ENCODE measurements at regions not wholly inside any gene's neighbourhood (a gene's known extent, or its start where the extent isn't known, plus 50 kb on each side); places are given as distances from the start of the nearest gene placed in this dataset.

GRCh38 chr2:56874717-56875116, 690.9 kb downstream of the CCDC85A start:
- TF ChIP-seq CREB5 (CRISPR knock-in tag; IDR thresholded peaks at IDR 0.05; ENCODE audit: low read depth) (no peak), SNAI2 (CRISPR knock-in tag; IDR thresholded peaks at IDR 0.05) (no peak), GLIS3 (CRISPR knock-in tag; IDR thresholded peaks at IDR 0.05) (no peak), RARB (CRISPR knock-in tag; IDR thresholded peaks at IDR 0.05) (no peak), ESRRG (CRISPR knock-in tag; IDR thresholded peaks at IDR 0.05) (no peak), ISL1 (CRISPR knock-in tag; IDR thresholded peaks at IDR 0.05) (no peak), ZFP3 (CRISPR knock-in tag; IDR thresholded peaks at IDR 0.05) (no peak), TOX (CRISPR knock-in tag; IDR thresholded peaks at IDR 0.05; ENCODE audit: borderline replicate concordance) (no peak), TCF4 (CRISPR knock-in tag; IDR thresholded peaks at IDR 0.05; ENCODE audit: borderline replicate concordance) (no peak), ZNF8 (CRISPR knock-in tag; IDR thresholded peaks at IDR 0.05) (no peak), ZNF565 (CRISPR knock-in tag; conservative IDR thresholded peaks at IDR 0.05; ENCODE audit: low read depth) (no peak), ARNTL (CRISPR knock-in tag; IDR thresholded peaks at IDR 0.05; ENCODE audit: borderline replicate concordance, low read depth) (no peak), POU6F1 (CRISPR knock-in tag; IDR thresholded peaks at IDR 0.05; ENCODE audit: borderline replicate concordance, low read depth) (no peak), ZNF70 (CRISPR knock-in tag; IDR thresholded peaks at IDR 0.05) (no peak)
- TF ChIP-seq, protein P1, sequence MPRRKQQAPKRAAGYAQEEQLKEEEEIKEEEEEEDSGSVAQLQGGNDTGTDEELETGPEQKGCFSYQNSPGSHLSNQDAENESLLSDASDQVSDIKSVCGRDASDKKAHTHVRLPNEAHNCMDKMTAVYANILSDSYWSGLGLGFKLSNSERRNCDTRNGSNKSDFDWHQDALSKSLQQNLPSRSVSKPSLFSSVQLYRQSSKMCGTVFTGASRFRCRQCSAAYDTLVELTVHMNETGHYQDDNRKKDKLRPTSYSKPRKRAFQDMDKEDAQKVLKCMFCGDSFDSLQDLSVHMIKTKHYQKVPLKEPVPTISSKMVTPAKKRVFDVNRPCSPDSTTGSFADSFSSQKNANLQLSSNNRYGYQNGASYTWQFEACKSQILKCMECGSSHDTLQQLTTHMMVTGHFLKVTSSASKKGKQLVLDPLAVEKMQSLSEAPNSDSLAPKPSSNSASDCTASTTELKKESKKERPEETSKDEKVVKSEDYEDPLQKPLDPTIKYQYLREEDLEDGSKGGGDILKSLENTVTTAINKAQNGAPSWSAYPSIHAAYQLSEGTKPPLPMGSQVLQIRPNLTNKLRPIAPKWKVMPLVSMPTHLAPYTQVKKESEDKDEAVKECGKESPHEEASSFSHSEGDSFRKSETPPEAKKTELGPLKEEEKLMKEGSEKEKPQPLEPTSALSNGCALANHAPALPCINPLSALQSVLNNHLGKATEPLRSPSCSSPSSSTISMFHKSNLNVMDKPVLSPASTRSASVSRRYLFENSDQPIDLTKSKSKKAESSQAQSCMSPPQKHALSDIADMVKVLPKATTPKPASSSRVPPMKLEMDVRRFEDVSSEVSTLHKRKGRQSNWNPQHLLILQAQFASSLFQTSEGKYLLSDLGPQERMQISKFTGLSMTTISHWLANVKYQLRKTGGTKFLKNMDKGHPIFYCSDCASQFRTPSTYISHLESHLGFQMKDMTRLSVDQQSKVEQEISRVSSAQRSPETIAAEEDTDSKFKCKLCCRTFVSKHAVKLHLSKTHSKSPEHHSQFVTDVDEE (CRISPR knock-in tag; IDR thresholded peaks at IDR 0.05) = no peak
- no peak for ATAC-seq

- no peak for TF ChIP-seq ISL1 (CRISPR knock-in tag; IDR thresholded peaks at IDR 0.05)
- no peak for TF ChIP-seq SNAI2 (CRISPR knock-in tag; IDR thresholded peaks at IDR 0.05)
- TF ChIP-seq CSDC2 (CRISPR knock-in tag; IDR thresholded peaks at IDR 0.05) = no peak
- TF ChIP-seq ZFP3 (CRISPR knock-in tag; IDR thresholded peaks at IDR 0.05) = no peak
- peak; percentile 88; the same call in 1 of the 2 replicates for TF ChIP-seq ZC3H10 (CRISPR knock-in tag; IDR thresholded peaks at IDR 0.05)
- TF ChIP-seq BACH2 (CRISPR knock-in tag; IDR thresholded peaks at IDR 0.05; ENCODE audit: borderline replicate concordance) = no peak
- TF ChIP-seq, protein P2, sequence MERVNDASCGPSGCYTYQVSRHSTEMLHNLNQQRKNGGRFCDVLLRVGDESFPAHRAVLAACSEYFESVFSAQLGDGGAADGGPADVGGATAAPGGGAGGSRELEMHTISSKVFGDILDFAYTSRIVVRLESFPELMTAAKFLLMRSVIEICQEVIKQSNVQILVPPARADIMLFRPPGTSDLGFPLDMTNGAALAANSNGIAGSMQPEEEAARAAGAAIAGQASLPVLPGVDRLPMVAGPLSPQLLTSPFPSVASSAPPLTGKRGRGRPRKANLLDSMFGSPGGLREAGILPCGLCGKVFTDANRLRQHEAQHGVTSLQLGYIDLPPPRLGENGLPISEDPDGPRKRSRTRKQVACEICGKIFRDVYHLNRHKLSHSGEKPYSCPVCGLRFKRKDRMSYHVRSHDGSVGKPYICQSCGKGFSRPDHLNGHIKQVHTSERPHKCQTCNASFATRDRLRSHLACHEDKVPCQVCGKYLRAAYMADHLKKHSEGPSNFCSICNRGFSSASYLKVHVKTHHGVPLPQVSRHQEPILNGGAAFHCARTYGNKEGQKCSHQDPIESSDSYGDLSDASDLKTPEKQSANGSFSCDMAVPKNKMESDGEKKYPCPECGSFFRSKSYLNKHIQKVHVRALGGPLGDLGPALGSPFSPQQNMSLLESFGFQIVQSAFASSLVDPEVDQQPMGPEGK (CRISPR knock-in tag; IDR thresholded peaks at IDR 0.05; ENCODE audit: borderline replicate concordance) = no peak
- no peak for TF ChIP-seq ESRRG (CRISPR knock-in tag; IDR thresholded peaks at IDR 0.05)
- 0 out of 2 replicates have a peak, but pooled peaks have one; percentile 6 for TF ChIP-seq TOX (CRISPR knock-in tag; IDR thresholded peaks at IDR 0.05; ENCODE audit: borderline replicate concordance)
- TF ChIP-seq ARNTL (CRISPR knock-in tag; IDR thresholded peaks at IDR 0.05; ENCODE audit: borderline replicate concordance, low read depth) = no peak
- ATAC-seq = peak; percentile 61
Observed at GRCh38 chr2:56889738-56890137, 705.9 kb downstream of the CCDC85A start.

GRCh38 chr2:56892382-56892781, 708.6 kb downstream of the CCDC85A start:
- ATAC-seq = no peak; the same call in 2 of the 3 replicates
- no peak for TF ChIP-seq TCF4 (CRISPR knock-in tag; IDR thresholded peaks at IDR 0.05; ENCODE audit: borderline replicate concordance)
- no peak for TF ChIP-seq TOX (CRISPR knock-in tag; IDR thresholded peaks at IDR 0.05; ENCODE audit: borderline replicate concordance)
- TF ChIP-seq CREB5 (CRISPR knock-in tag; IDR thresholded peaks at IDR 0.05; ENCODE audit: low read depth) = no peak
- no peak for TF ChIP-seq SNAI2 (CRISPR knock-in tag; IDR thresholded peaks at IDR 0.05)
- no peak for TF ChIP-seq POU6F1 (CRISPR knock-in tag; IDR thresholded peaks at IDR 0.05; ENCODE audit: borderline replicate concordance, low read depth)
- TF ChIP-seq ZFP3 (CRISPR knock-in tag; IDR thresholded peaks at IDR 0.05) = no peak
- TF ChIP-seq, protein P1 (CRISPR knock-in tag; IDR thresholded peaks at IDR 0.05) = no peak
- no peak for TF ChIP-seq ZFP30 (CRISPR knock-in tag; IDR thresholded peaks at IDR 0.05)
- TF ChIP-seq BACH2 (CRISPR knock-in tag; IDR thresholded peaks at IDR 0.05; ENCODE audit: borderline replicate concordance) = no peak
- no peak for TF ChIP-seq PPARA (CRISPR knock-in tag; IDR thresholded peaks at IDR 0.05; ENCODE audit: borderline replicate concordance)

Data from SK-N-SH treated with all-trans-retinoic acid at 6 μM for 48 hours (cell line).